Vagina (tissue), 2 donors: ENCODE measurements at regions not wholly inside any gene's neighbourhood (a gene's known extent, or its start where the extent isn't known, plus 50 kb on each side); places are given as distances from the start of the nearest gene placed in this dataset.

ENCODE experiments used
- DNase-seq, 2 donors: peaks; one replicate each; pipeline ENCODE4 v3.0.0-alpha.2; 2017; ENCODE audit errors: extremely low spot score in 2 of 2
- H3K27ac ChIP-seq: fragments of 200-600 bp; sonication (generic); one replicate; pipeline ENCODE4 v1.5.1; 2019
- H3K27me3 ChIP-seq: fragments of 200-600 bp; sonication (generic); one replicate; pipeline ENCODE4 v1.5.1; 2019
- H3K36me3 ChIP-seq, 2 donors: fragments of 200-600 bp; sonication (generic); one replicate each; pipeline ENCODE4 v1.5.1; 2017 to 2019
- H3K4me1 ChIP-seq: fragments of 200-600 bp; sonication (generic); one replicate; pipeline ENCODE4 v1.5.1; 2019
- H3K4me3 ChIP-seq, 2 donors: fragments of 200-600 bp; sonication (generic); 1 replicate in 1 of 2; 2 replicates in 1 of 2; pipeline ENCODE4 v1.5.1; 2016 to 2019
- H3K9me3 ChIP-seq: fragments of 200-600 bp; sonication (generic); one replicate; pipeline ENCODE4 v1.5.1; 2019
- CTCF ChIP-seq, 3 experiments: fragments of 450-650 bp in 2 of 3; fragments of 200-600 bp in 1 of 3; sonication (generic) in 1 of 3; IDR thresholded peaks; one replicate each; pipeline ENCODE4 v1.5.1; 2017 to 2019; ENCODE audit warnings: antibody characterized with exemption in 3 of 3, mild to moderate bottlenecking in 2 of 3, moderate library complexity in 2 of 3
- POLR2A ChIP-seq, 2 donors: fragments of 450-650 bp; IDR thresholded peaks; one replicate each; pipeline ENCODE4 v1.6.1; 2017; ENCODE audit warnings: antibody characterized with exemption in 2 of 2, mild to moderate bottlenecking in 2 of 2, moderate library complexity in 2 of 2
- POLR2AphosphoS5 ChIP-seq, 2 donors: sonication (generic); formaldehyde crosslinking; IDR thresholded peaks; one replicate each; pipeline ENCODE4 v1.9.0; 2017; ENCODE audit warnings: antibody characterized with exemption in 2 of 2, mild to moderate bottlenecking in 2 of 2, low read depth in 1 of 2; ENCODE audit not compliant: insufficient read depth in 1 of 2
- intact Hi-C: fragments of 100-400 bp; cut with DNase I; formaldehyde crosslinking; loops from one replicate; pipeline ENCODE4 v1.15.1; 2023

DNA sequence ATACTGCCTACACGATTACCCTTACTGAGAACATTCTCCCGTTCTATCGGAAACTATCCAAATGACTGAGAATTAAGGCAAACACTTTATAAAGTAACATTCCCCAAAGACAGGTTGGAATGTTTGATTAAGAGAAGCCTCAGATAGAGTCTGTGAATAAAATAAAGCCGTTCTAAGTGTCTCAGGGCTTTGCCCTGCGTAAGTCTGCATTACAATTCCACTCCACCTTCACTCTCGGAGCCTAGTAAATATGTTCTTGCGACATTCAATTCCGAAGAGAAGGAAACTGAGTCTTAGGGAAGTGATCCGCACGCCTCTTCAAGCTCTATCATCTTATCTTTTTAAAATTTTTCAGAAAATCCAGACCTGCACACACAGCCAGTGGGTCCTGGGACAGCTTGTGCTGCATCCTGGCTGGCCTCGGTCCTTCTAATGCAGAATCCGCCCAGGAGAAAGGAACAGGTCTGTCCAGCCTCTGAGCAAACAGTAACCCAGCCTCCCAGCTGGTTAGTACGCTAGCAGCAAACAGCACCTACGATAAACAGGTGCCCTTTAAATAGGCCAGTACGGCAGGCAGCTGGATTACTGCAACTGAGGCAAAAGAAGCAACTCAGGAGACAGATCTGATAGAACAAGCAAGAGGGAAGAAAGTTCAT, 254.1 kb upstream of the IRX3 start:
- TF ChIP-seq POLR2AphosphoS5 (IDR thresholded peaks at IDR 0.05; ENCODE audit: insufficient read depth in 1 of 2, low read depth in 1 of 2), result no peak
- TF ChIP-seq POLR2A (IDR thresholded peaks at IDR 0.05), result no peak
- DNase-seq, result no peak
- Histone ChIP-seq H3K36me3 (no peaks in the 10 kb centered on the region), H3K27me3 (no peaks in the 10 kb centered on the region), H3K27ac (no peak overlapping the region), H3K4me1 (no peaks in the 10 kb centered on the region), H3K9me3 (no peaks in the 10 kb centered on the region), H3K4me3 (no peak overlapping the region)
- intact Hi-C loops, result no loop called here

DNA sequence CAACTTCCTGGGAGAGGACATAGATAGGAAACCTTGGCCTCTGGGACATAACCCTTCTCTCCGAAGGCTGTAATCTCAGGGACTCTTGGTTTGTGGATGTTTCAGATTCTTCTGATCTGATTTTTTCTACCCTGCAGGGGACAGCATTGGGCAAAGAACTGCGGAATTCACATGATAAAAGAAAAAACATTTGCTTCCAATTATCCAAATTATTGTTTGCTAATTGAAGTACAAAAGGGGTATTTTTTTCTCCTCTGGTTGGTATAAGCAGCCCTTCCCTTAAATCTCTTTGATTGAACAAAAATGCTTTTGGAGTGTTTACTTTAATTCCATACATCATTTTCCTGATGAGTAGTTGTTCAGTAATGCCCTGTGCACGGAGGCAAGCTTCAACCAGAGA, 251.7 kb upstream of the IRX3 start:
- no peaks in the 10 kb centered on the region for H3K9me3 ChIP-seq
- H3K27ac ChIP-seq, result no peak overlapping the region
- no peak for TF ChIP-seq POLR2A (IDR thresholded peaks at IDR 0.05)
- DNase-seq, result no peak
- H3K4me1 ChIP-seq, result no peaks in the 10 kb centered on the region
- no peaks in the 10 kb centered on the region for H3K27me3 ChIP-seq
- no peaks in the 10 kb centered on the region for H3K36me3 ChIP-seq
- H3K4me3 ChIP-seq, result no peak overlapping the region
- intact Hi-C loops, result no loop called here

DNA sequence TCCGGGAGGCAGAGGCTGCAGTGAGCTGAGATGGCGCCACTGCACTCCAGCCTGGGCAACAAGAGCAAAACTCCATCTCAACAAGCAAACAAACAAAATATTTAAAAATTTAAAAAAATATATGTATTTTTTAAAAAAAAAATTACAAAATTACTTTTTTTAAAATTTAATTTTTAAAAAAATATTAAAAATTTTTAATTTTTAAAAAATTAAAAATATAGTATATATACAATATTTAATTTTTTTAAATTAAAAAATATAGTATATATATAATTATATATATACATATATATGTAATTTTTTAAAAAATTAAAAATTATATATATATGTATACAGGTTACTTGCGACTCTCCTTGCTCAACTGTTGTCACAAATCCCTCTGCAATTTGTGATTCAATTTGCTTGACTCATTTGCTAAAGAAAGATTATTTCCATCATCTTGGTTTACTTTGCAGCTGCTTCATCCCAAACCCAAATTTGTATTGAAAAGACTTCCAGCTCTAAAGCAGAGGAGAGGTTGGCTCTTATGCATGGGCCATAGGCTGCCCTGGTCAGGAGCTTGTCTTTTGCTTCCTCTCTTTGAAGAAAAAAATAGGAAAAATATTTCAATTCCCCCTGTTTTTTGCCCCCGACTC, 247.4 kb upstream of the IRX3 start:
- Histone ChIP-seq H3K27me3 (no peaks in the 10 kb centered on the region), H3K36me3 (no peaks in the 10 kb centered on the region), H3K27ac (no peak overlapping the region), H3K9me3 (no peaks in the 10 kb centered on the region), H3K4me1 (no peaks in the 10 kb centered on the region), H3K4me3 (no peak overlapping the region)
- DNase-seq, result no peak
- no peak for TF ChIP-seq CTCF (IDR thresholded peaks at IDR 0.05)
- no peak for TF ChIP-seq POLR2A (IDR thresholded peaks at IDR 0.05)
- no peak for TF ChIP-seq POLR2AphosphoS5 (IDR thresholded peaks at IDR 0.05; ENCODE audit: insufficient read depth in 1 of 2, low read depth in 1 of 2)
- intact Hi-C loops, result no loop called here

DNA sequence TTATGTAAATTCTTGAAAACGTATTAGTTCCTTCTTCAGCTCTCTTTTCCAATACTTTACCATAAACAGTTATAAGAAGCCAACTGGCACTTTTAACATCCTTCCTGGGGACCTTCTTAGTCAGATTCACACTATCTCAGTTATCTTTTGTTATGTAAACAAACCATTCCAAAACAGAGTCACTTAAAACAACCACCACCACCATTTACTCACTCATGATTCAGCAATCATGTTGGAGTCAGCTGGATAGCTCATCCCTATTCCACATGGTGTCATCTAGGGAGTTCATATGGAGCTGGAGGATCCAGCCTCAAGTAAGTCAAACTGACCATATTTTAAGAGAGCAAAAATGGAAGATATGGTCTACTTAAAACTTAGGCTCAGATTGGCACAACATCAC, 240.3 kb upstream of the IRX3 start:
- no peaks in the 10 kb centered on the region for H3K9me3 ChIP-seq
- H3K36me3 ChIP-seq, result no peaks in the 10 kb centered on the region
- no peak overlapping the region for H3K27ac ChIP-seq
- no peaks in the 10 kb centered on the region for H3K4me1 ChIP-seq
- no peak for DNase-seq
- intact Hi-C loops, result no loop called here
- no peak for TF ChIP-seq POLR2A (IDR thresholded peaks at IDR 0.05)
- no peak for TF ChIP-seq POLR2AphosphoS5 (IDR thresholded peaks at IDR 0.05; ENCODE audit: insufficient read depth in 1 of 2, low read depth in 1 of 2)
- no peak for TF ChIP-seq CTCF (IDR thresholded peaks at IDR 0.05)
- no peak overlapping the region for H3K4me3 ChIP-seq
- H3K27me3 ChIP-seq, result no peaks in the 10 kb centered on the region

DNA sequence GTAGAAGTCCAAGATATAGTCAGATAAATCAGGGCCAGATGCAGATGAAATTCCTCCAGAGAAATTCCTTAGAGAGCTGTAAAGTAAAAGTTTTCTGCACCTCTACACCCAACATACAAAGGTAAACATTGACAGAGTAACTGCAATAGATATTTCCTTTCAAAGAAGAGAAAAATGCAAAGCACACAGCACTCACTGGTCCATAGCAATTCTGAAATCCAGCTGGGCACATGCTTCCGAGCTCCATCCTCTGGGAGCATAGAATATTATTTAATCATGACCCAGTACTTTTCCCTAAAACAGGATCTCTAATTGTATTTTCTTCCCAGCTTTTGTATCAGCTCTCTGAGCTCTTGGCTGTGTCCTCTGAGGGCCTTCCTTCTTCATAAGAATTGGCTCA, 239.5 kb upstream of the IRX3 start:
- Histone ChIP-seq H3K4me3 (no peak overlapping the region), H3K4me1 (no peaks in the 10 kb centered on the region), H3K27me3 (no peaks in the 10 kb centered on the region), H3K9me3 (no peaks in the 10 kb centered on the region), H3K36me3 (no peaks in the 10 kb centered on the region), H3K27ac (no peak overlapping the region)
- intact Hi-C loops, result no loop called here
- DNase-seq, result no peak
- TF ChIP-seq CTCF (IDR thresholded peaks at IDR 0.05) (no peak), POLR2A (IDR thresholded peaks at IDR 0.05) (no peak), POLR2AphosphoS5 (IDR thresholded peaks at IDR 0.05; ENCODE audit: insufficient read depth in 1 of 2, low read depth in 1 of 2) (no peak)

- DNase-seq, result no peak
- Histone ChIP-seq H3K9me3 (no peaks in the 10 kb centered on the region), H3K27me3 (no peaks in the 10 kb centered on the region), H3K27ac (no peak overlapping the region), H3K36me3 (no peaks in the 10 kb centered on the region), H3K4me3 (no peak overlapping the region), H3K4me1 (no peaks in the 10 kb centered on the region)
- intact Hi-C loops, result no loop called here
- TF ChIP-seq CTCF (IDR thresholded peaks at IDR 0.05) (no peak), POLR2AphosphoS5 (IDR thresholded peaks at IDR 0.05; ENCODE audit: insufficient read depth in 1 of 2, low read depth in 1 of 2) (no peak), POLR2A (IDR thresholded peaks at IDR 0.05) (no peak)
Measured at GRCh38 chr16:54525104-54525503, 238.5 kb upstream of the IRX3 start.
